K562 (cell line): ENCODE measurements at regions not wholly inside any gene's neighbourhood (a gene's known extent, or its start where the extent isn't known, plus 50 kb on each side); places are given as distances from the start of the nearest gene placed in this dataset.

Experiments used
- BRD4 ChIP-seq: fragments of 200-600 bp; sonication (generic); IDR thresholded peaks from 2 replicates; pipeline ENCODE4 v1.6.1; 2017; ENCODE audit warnings: inconsistent platforms
- BRF1 ChIP-seq: IDR thresholded peaks from 3 replicates; pipeline ENCODE4 v1.6.1; 2011; ENCODE audit warnings: borderline replicate concordance, mild to moderate bottlenecking; ENCODE audit not compliant: insufficient read length; ENCODE audit errors: extremely low read depth
- TAF7 ChIP-seq: fragments of 450-650 bp; IDR thresholded peaks from 2 replicates; pipeline ENCODE4 v1.6.1; 2016; ENCODE audit warnings: missing genetic modification characterization, missing compliant biosample characterization
- TF ChIP-seq, protein P1 (sequence below): fragments of 450-650 bp; IDR thresholded peaks from 2 replicates; pipeline ENCODE4 v1.6.1; 2016; ENCODE audit warnings: antibody characterized with exemption
- TF ChIP-seq, protein P2 (sequence below): fragments of 450-650 bp; IDR thresholded peaks from 2 replicates; pipeline ENCODE4 v1.6.1; 2018; ENCODE audit not compliant: partially characterized antibody
- TF ChIP-seq, protein P3 (sequence below): fragments of 200-800 bp; sonication (Bioruptor generic); IDR thresholded peaks from 2 replicates; pipeline ENCODE4 v1.6.1; 2017; ENCODE audit warnings: missing genetic modification characterization, missing compliant biosample characterization

DNA sequence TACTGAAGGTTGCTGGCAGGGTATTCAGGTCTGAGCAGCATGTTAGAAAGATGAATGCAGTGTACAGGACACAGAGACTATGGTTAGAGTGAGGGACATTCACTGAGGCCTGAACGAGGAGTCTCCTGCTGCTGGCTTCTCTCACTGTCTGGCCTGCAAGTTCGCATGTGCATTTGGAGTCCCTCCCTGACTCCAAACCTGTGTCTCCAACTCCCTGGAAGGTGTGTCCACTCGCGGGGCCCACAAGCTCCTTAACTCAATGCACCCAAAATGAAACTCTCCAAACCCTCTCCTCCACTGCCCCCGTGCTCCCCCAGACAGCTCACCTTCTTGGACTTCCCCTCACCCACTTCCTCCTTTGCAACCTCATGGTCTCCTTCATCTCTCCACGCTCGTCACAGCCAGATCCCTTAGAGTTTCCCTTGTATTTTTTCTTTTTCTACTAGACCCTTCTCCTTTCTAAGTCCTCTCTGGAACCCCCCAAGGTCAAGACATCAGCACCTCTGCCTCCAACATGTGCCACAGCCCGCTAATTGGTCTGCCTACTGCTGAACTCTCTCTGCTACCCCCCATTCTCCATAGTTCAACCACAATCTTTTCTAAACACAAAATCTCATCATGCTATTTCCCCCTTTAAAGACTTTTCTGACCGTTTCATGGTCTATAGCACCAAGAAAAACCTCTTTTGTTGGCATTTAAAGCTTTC, 58.3 kb downstream of the HES1 start (continued):
- TF ChIP-seq, protein P1, sequence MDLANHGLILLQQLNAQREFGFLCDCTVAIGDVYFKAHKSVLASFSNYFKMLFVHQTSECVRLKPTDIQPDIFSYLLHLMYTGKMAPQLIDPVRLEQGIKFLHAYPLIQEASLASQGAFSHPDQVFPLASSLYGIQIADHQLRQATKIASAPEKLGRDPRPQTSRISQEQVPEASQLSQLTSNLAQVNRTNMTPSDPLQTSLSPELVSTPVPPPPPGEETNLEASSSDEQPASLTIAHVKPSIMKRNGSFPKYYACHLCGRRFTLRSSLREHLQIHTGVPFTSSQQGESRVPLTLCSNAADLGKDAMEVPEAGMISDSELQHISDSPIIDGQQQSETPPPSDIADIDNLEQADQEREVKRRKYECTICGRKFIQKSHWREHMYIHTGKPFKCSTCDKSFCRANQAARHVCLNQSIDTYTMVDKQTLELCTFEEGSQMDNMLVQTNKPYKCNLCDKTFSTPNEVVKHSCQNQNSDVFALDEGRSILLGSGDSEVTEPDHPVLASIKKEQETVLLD, result 0 out of 2 replicates have a peak, but pooled peaks have one; percentile 30
- TF ChIP-seq TAF7 (tag), result 0 out of 2 replicates have a peak, but pooled peaks have one; percentile 48
- TF ChIP-seq BRD4, result peak; percentile 51; the same call in 1 of the 2 replicates
- TF ChIP-seq, protein P2, sequence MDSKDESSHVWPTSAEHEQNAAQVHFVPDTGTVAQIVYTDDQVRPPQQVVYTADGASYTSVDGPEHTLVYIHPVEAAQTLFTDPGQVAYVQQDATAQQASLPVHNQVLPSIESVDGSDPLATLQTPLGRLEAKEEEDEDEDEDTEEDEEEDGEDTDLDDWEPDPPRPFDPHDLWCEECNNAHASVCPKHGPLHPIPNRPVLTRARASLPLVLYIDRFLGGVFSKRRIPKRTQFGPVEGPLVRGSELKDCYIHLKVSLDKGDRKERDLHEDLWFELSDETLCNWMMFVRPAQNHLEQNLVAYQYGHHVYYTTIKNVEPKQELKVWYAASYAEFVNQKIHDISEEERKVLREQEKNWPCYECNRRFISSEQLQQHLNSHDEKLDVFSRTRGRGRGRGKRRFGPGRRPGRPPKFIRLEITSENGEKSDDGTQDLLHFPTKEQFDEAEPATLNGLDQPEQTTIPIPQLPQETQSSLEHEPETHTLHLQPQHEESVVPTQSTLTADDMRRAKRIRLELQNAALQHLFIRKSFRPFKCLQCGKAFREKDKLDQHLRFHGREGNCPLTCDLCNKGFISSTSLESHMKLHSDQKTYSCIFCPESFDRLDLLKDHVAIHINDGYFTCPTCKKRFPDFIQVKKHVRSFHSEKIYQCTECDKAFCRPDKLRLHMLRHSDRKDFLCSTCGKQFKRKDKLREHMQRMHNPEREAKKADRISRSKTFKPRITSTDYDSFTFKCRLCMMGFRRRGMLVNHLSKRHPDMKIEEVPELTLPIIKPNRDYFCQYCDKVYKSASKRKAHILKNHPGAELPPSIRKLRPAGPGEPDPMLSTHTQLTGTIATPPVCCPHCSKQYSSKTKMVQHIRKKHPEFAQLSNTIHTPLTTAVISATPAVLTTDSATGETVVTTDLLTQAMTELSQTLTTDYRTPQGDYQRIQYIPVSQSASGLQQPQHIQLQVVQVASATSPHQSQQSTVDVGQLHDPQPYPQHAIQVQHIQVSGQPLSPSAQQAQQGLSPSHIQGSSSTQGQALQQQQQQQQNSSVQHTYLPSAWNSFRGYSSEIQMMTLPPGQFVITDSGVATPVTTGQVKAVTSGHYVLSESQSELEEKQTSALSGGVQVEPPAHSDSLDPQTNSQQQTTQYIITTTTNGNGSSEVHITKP, result peak; percentile 58
- TF ChIP-seq, protein P3, sequence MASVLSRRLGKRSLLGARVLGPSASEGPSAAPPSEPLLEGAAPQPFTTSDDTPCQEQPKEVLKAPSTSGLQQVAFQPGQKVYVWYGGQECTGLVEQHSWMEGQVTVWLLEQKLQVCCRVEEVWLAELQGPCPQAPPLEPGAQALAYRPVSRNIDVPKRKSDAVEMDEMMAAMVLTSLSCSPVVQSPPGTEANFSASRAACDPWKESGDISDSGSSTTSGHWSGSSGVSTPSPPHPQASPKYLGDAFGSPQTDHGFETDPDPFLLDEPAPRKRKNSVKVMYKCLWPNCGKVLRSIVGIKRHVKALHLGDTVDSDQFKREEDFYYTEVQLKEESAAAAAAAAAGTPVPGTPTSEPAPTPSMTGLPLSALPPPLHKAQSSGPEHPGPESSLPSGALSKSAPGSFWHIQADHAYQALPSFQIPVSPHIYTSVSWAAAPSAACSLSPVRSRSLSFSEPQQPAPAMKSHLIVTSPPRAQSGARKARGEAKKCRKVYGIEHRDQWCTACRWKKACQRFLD (CRISPR knock-in tag), result peak; percentile 60; the same call in 1 of the 2 replicates
- no peak for TF ChIP-seq BRF1
- TF ChIP-seq, all 486 proteins: peak for 33
